B cell (primary cell): ENCODE measurements at regions not wholly inside any gene's neighbourhood (a gene's known extent, or its start where the extent isn't known, plus 50 kb on each side); places are given as distances from the start of the nearest gene placed in this dataset.

ENCODE experiments used
- ATAC-seq: fragments of 200-7000 bp; cut with Tn5 transposase; one replicate; pipeline ENCODE4 v1.10.0; 2021; ENCODE audit warnings: low read depth, mild to moderate bottlenecking, moderate number of reproducible peaks, moderate library complexity
- CTCF ChIA-PET: fragments of 350-600 bp; sonication (Branson Sonifier 250); formaldehyde crosslinking; loops from one replicate; lab custom pipeline; 2021; ENCODE audit warnings: antibody characterized with exemption, inconsistent platforms; lab: Charles Lee
- POLR2A ChIA-PET: fragments of 350-600 bp; sonication (Branson Sonifier 250); formaldehyde crosslinking; loops from one replicate; lab custom pipeline; 2021; ENCODE audit warnings: antibody characterized with exemption; lab: Charles Lee
- DNase-seq: peaks from one replicate; pipeline ENCODE4 v3.0.0; 2013
- H2AFZ ChIP-seq: 2 replicates; pipeline ENCODE4 v1.6.1; 2012; ENCODE audit warnings: mild to moderate bottlenecking, low read depth, low read length; ENCODE audit not compliant: insufficient read depth, poor library complexity, severe bottlenecking
- H3K27ac ChIP-seq, 2 donors: 1 replicate in 1 of 2; 2 replicates in 1 of 2; pipeline ENCODE4 v1.5.1; 2012 to 2013; ENCODE audit warnings: low read length in 2 of 2, mild to moderate bottlenecking in 2 of 2, moderate library complexity in 1 of 2
- H3K27me3 ChIP-seq, 4 experiments: fragments of 200-600 bp in 1 of 4; sonication (generic) in 1 of 4; replicated peaks in 1 of 4; 1 replicate in 2 of 4; 2 replicates in 2 of 4; pipeline versions ENCODE4 v1.6.1 to v1.7.0; 2013 to 2016; ENCODE audit warnings: low read length in 3 of 4, mild to moderate bottlenecking in 2 of 4, mixed read lengths in 1 of 4, moderate library complexity in 1 of 4; ENCODE audit not compliant: insufficient read depth in 4 of 4, control insufficient read depth in 3 of 4; ENCODE audit errors: control extremely low read depth in 1 of 4
- H3K36me3 ChIP-seq, 2 experiments: replicated peaks in 1 of 2; 1 replicate in 1 of 2; 2 replicates in 1 of 2; pipeline versions ENCODE4 v1.6.1 to v1.7.1; 2013; ENCODE audit warnings: low read length in 1 of 2; ENCODE audit not compliant: insufficient read depth in 2 of 2, control insufficient read depth in 1 of 2; ENCODE audit errors: control extremely low read depth in 1 of 2, extremely low read depth in 1 of 2
- H3K4me1 ChIP-seq, 2 donors: fragments of 200-600 bp in 1 of 2; sonication (generic) in 1 of 2; 1 replicate in 1 of 2; 2 replicates in 1 of 2; pipeline versions ENCODE4 v1.5.1 to v1.6.1; 2013 to 2017; ENCODE audit warnings: low read length in 2 of 2; ENCODE audit not compliant: control insufficient read depth in 2 of 2, insufficient read depth in 2 of 2
- H3K4me2 ChIP-seq: replicated peaks from 2 replicates; pipeline ENCODE3; 2012; ENCODE audit warnings: mild to moderate bottlenecking, low read depth, low read length; ENCODE audit not compliant: poor library complexity, severe bottlenecking
- H3K4me3 ChIP-seq, 5 experiments: fragments of 200-600 bp in 1 of 5; sonication (generic) in 1 of 5; 1 replicate in 3 of 5; 2 replicates in 2 of 5; pipeline versions ENCODE4 v1.5.1 to v1.7.0; 2011 to 2016; ENCODE audit warnings: low read length in 4 of 5, mild to moderate bottlenecking in 4 of 5, low read depth in 2 of 5, control low read depth in 1 of 5, moderate library complexity in 1 of 5; ENCODE audit not compliant: insufficient read depth in 1 of 5; ENCODE audit errors: control extremely low read depth in 1 of 5, extremely low read depth in 1 of 5
- H3K79me2 ChIP-seq: fragments of 200-600 bp; sonication (generic); one replicate; pipeline ENCODE4 v1.6.0; 2016; ENCODE audit warnings: low read length; ENCODE audit not compliant: control insufficient read depth, insufficient read depth
- H3K9ac ChIP-seq: fragments of 200-600 bp; sonication (generic); 2 replicates; pipeline ENCODE4 v1.6.1; 2017; ENCODE audit warnings: mild to moderate bottlenecking, low read length, moderate library complexity
- H3K9me3 ChIP-seq, 3 donors: one replicate each; pipeline versions ENCODE4 v1.6.1 to v1.7.1; 2013; ENCODE audit warnings: low read length in 2 of 3; ENCODE audit not compliant: control insufficient read depth in 2 of 3, insufficient read depth in 1 of 3; ENCODE audit errors: control extremely low read depth in 1 of 3
- H4K20me1 ChIP-seq: 2 replicates; pipeline ENCODE4 v1.6.0; 2012; ENCODE audit warnings: mild to moderate bottlenecking, low read length; ENCODE audit not compliant: insufficient read depth, control insufficient read depth, poor library complexity, severe bottlenecking
- H3K27ac Mint-ChIP-seq: one replicate; pipeline ENCODE4 v1.8.0; 2021; ENCODE audit warnings: mixed read lengths
- H3K27me3 Mint-ChIP-seq: one replicate; pipeline ENCODE4 v1.8.0; 2021; ENCODE audit warnings: mixed read lengths
- H3K4me1 Mint-ChIP-seq: one replicate; pipeline ENCODE4 v1.8.0; 2021; ENCODE audit warnings: mixed read lengths
- H3K4me3 Mint-ChIP-seq: one replicate; pipeline ENCODE4 v1.8.0; 2021; ENCODE audit warnings: mixed read lengths
- H3K9me3 Mint-ChIP-seq: one replicate; pipeline ENCODE4 v1.8.0; 2022; ENCODE audit warnings: mixed read lengths; ENCODE audit not compliant: insufficient read depth
- CTCF ChIP-seq: fragments of 200-600 bp; IDR thresholded peaks from one replicate; pipeline ENCODE4 v1.8.0; 2022; ENCODE audit warnings: antibody characterized with exemption, mild to moderate bottlenecking
- EZH2 ChIP-seq: IDR thresholded peaks from 2 replicates; pipeline ENCODE4 v1.6.1; 2012; ENCODE audit warnings: borderline replicate concordance, low read depth, mild to moderate bottlenecking, moderate library complexity, low read length; ENCODE audit not compliant: insufficient read depth, poor library complexity, severe bottlenecking
- WGBS: methylation state at CpG from one replicate; pipeline ENCODE4 v1.1.5; 2013; ENCODE audit warnings: missing lambda C conversion rate; ENCODE audit not compliant: insufficient coverage; 5-methylcytosine and 5-hydroxymethylcytosine counted together
- intact Hi-C: fragments of 100-400 bp; cut with micrococcal nuclease; formaldehyde crosslinking; loops from one replicate; pipeline ENCODE4 v1.10.0; 2022

GRCh38 chr14:39897657-39898056 lies 465.4 kb upstream of the FBXO33 start:
- Mint-ChIP-seq H3K27me3 (no peaks in the 10 kb centered on the region), H3K9me3 (peaks cover 2% of the 10 kb centered on the region)
- intact Hi-C loops = no loop called here

GRCh38 chr14:39890026-39890425 lies 457.8 kb upstream of the FBXO33 start:
- no peak for ATAC-seq
- H3K4me3 ChIP-seq = no peak overlapping the region
- TF ChIP-seq CTCF = no peak
- TF ChIP-seq EZH2 = no peak
- H3K9ac ChIP-seq = no peak overlapping the region
- H3K27ac ChIP-seq = no peak overlapping the region
- no peaks in the 10 kb centered on the region for H3K79me2 ChIP-seq
- H4K20me1 ChIP-seq = no peaks in the 10 kb centered on the region
- Mint-ChIP-seq H3K4me3 (no peak overlapping the region), H3K27ac (no peak overlapping the region), H3K4me1 (no peaks in the 10 kb centered on the region), H3K27me3 (no peaks in the 10 kb centered on the region), H3K9me3 (peaks cover 7% of the 10 kb centered on the region)
- no peaks in the 10 kb centered on the region for H3K27me3 ChIP-seq
- H3K4me1 ChIP-seq = no peaks in the 10 kb centered on the region
- no CpG with 5 or more reads among the region's 1 CpG for WGBS
- ChIA-PET POLR2A (no interaction called here), CTCF (no interaction called here)
- H3K36me3 ChIP-seq = no peaks in the 10 kb centered on the region
- H2AFZ ChIP-seq = no peak overlapping the region
- intact Hi-C loops = no loop called here
- peaks cover 0 to 12% (median 0%) of the 10 kb centered on the region in 3 donors for H3K9me3 ChIP-seq
- no peak for DNase-seq
- H3K4me2 ChIP-seq = no peak overlapping the region

More at GRCh38 chr14:39897657-39898056, 465.4 kb upstream of the FBXO33 start:
- DNase-seq (no peak), ATAC-seq (no peak)
- H3K4me2 ChIP-seq = no peak overlapping the region
- CTCF ChIA-PET = no interaction called here
- no peaks in the 10 kb centered on the region for H3K4me1 Mint-ChIP-seq
- no peaks in the 10 kb centered on the region for H3K27me3 ChIP-seq
- POLR2A ChIA-PET = no interaction called here
- no peak overlapping the region for H3K27ac Mint-ChIP-seq
- no peaks in the 10 kb centered on the region for H3K4me1 ChIP-seq
- H3K79me2 ChIP-seq = no peaks in the 10 kb centered on the region
- TF ChIP-seq CTCF (no peak), EZH2 (no peak)
- H3K36me3 ChIP-seq = no peaks in the 10 kb centered on the region
- H3K9me3 ChIP-seq = peaks cover 0 to 4% (median 0%) of the 10 kb centered on the region in 3 donors
- WGBS = no CpG with 5 or more reads among the region's 2 CpGs
- no peak overlapping the region for H3K27ac ChIP-seq
- no peak overlapping the region for H2AFZ ChIP-seq
- H3K4me3 ChIP-seq = no peak overlapping the region
- H4K20me1 ChIP-seq = no peaks in the 10 kb centered on the region
- no peak overlapping the region for H3K4me3 Mint-ChIP-seq
- H3K9ac ChIP-seq = no peak overlapping the region
